ENCODE measurements at regions not wholly inside any gene's neighbourhood (a gene's known extent, or its start where the extent isn't known, plus 50 kb on each side); places are given as distances from the start of the nearest gene placed in this dataset.

DNA sequence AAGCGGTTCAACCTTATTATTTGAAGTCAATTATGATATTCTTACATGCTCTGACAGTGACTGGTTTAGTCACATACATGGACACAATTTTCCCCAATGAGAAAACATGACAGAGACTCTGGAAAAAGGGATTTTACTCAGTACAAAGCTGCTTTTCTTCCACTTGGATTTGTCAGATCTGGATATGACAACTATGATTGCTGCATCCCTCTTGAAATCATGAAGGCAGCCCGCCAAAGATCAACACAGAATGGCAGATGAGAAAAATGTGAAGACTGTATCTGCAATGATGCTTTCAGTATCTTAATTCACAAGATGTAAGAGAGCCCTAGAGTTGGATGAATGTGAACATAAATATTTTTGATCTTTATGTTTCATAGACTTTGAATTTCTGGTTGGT lies 439.6 kb downstream of the CDH8 start:
- no peak for DNase-seq

DNA sequence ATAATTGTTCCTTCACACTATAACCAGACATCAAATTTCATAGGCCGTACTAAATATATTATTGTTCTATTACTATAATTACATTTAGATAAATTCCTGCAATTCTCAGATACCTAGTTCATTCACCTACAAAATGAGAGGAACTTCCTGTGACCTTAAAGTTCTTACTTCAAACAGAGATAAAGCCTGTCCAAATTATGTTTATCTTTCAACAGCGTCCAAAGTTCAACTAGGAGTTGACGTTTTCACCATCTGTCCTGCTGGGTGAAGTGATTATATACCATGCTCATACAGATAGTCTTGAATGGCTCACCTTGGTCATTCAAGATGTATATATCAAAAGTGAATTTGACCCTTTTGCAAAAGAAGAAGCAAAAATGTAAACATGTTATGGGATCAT lies 440.6 kb downstream of the CDH8 start:
- no peak for DNase-seq

DNA sequence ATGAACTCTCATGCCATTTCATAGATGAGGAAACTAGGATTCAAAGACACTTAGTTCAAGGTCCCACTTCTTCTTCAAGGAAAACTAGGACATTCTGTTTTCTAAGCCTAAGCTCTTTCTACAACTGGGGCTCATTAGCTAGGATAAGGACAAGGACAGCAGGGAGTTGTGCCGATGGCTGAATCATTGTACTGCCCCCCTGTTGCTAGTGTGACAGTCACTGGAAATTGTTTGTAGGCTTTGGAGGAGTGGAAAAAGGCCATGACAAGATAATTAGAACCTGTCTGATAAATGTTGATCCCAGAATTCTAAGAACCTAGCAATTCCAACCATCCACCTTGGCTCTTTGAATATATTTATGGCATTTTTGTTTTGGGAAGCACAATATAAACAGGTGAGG lies 445.7 kb downstream of the CDH8 start:
- no peak for DNase-seq

DNA sequence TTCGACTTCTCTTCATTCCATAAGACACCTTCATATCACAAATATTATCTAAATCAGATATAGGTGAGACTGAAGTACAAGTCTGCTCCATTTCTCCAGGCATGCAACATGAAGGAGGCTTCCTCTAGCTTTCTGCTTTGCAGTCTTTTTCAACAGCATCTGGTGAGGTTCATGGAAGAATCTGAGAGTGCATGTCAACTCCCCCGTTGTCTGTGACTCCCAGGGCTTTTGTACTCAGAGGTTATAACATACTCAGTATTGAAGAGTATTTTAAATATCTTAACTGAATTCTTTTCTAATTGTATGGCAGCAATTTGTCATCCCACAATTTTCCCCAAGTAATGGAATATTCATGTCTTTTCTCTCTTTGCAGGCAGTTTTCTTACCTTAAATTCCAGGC lies 448.7 kb downstream of the CDH8 start:
- no peak for DNase-seq

DNA sequence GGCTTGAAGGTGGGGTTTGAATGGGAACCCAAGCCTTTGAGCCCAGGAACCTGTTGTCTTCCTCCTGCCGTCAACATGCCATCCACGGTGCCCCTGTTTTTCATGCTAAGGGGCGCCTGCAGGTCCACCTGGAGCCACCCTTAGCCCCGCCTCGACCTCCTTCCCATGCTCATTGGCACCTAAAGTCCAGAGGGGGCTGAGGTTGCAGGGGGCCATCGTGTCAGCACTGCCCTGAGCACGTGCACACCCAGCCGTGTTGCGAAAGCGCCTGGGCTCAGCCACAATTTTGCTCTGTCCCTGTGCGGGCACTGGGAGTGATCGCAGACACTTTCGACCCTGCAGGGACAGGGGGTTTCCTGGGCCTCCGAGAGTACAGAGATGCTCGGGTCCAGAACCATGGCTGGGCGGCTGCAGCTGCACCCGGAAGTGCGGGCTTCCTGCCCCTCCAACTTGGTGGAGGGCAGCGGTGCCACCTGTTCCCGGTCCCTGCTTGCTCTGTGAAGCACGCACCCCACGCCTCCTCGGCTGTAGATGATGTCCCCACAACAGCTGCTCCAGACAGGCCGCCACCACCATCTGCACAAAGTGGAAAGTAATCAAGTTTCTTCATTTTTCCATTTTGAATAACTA lies 454.7 kb downstream of the CDH8 start:
- DNase-seq: no peak

DNA sequence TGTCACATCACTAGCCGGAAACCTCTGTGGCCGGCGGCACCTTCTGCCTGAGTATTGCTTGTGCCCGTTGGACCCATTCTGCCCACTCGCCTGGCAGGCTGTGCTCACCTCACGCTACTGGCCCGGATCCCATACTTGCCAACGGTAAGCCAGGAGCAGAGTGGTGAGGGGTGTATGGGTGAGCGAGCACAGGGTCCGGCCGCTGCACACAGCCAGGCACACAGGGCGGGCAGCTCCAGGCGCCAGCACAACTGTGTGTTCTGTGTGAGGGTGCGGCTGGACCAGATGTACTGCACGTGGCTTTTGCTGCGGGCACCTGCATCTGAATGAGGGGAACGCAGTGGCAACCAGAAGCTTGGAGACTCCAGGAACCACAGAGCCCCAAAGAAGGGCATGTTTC lies 455.7 kb downstream of the CDH8 start:
- DNase-seq: no peak

DNA sequence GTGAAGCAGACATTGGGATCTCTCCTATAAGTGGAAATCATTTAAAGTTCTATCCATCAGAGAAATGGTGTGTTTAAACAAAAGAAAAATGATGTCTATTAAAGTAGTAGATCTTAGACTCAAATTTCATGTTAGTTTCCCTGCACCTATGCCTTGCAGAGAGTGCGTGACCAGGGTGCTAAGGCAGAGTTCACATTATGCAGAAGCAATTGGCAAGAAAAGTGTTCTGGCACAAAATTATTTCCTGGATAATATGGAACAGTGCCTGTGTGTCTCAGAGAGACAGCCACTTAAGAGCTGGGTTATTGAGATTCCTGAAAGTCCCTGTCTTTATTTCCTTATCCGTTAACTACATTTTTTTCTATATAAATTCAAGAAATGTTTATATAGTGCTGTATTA lies 457.0 kb downstream of the CDH8 start:
- DNase-seq: no peak

DNA sequence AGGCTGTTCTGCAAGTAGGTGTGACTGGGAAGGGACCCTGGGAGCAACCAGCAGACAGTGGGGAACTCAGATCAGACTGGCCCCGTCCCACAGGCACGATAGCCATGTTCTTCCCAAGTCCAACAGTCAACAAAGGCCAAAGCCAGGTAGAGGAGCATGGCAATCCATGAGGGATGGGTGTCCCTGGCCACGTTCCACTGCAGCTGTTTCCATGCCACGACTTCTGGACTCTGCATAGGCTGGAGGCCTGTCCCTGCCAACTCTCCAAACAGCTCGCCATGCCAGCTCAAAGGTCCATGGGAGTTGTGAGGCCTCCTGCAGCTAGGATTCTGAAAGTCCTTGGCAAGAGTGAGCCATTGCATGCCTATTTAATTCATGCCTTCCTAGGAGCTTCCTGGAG lies 459.8 kb downstream of the CDH8 start:
- no peak for DNase-seq

DNA sequence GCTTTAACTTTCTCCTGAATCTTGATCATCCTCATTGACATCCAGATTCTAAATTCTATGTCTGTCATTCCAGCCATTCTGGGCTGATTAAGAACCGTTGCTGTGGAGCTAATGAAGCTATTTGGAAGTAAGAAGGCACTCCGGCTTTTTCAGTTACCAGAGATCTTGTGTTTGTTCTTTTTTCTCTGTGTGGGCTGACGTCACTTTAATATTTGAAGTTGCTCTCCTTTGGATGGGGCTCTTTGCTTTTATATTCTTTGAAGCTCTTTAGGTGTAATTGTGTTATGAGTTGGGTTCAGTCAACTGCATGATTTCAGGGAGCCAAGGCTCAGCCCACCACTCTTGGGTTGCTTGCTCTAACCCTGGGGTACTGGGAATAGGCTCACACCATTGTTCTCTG lies 460.6 kb downstream of the CDH8 start:
- DNase-seq: no peak

DNA sequence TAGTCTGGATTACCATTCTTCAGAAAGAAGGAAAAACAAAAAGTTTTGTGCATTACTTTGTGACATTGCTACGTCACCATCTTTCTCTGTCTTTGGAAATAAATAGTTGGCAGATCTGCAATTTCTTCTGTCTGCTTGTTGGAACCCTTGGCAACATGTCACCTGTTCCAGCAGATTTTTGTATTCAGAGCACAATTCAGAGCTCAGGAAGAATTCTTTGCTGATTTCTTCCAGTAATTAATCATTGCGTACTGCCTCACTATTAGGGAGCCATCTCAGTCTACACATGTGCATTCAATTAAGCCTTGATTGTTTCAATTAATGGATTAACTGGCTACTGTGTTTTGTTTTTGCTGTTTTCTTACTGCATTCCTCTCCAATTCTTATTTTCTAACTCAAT lies 467.2 kb downstream of the CDH8 start:
- no peak for DNase-seq

DNA sequence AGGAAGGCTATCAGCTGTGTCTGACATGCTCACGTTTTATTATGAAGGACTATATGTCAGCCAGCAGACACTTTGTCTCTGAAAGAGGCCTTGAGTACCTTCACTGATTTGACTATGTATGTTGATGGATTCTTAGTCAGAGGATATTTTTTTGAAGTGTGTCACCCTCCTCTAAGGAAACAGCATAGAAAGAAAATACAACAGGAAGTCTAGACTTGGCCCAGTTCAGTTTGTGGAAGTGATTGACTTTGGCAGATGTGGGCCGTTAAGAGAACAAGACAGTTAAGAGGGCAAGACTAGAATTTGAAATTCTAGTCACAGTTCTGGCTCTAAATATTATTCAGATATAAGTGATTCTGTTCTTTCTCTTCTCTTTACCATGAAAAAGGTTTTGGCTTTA lies 471.5 kb downstream of the CDH8 start:
- DNase-seq: no peak

DNA sequence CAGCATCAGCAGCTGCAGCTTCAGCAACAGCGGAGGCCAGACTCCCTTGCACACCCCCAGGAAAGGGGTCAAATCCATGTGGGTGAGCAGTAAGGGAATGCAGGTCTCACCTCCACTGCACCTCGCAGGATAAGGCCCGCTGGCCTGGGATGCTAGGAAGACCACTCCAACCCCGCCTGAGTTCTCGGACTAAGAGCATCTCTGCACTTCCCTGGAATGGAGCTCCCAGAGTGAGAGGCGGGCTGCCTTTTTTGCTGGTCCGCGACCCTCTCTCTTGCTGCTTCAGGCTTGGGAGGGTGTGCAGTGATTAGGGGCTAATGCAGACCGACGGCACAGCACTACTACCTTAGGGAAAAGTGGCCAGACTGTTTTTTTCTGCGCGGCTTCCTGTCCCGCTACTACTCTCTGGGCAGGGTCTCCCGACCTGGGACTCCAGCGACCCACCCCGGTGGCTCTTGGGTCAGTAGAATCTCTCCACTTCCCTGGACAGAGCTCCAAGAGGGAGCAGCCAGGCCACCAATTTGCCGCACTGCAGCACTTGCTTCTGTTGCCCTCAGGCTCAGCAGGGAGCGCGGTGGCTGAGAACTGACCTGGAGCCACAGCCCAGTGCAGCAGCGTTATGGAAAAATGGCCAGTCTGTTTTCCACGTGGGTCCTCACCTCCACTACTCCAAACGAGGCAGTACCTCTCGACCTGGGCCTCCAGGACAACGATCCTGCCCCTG lies 480.4 kb downstream of the CDH8 start:
- DNase-seq: no peak

DNA sequence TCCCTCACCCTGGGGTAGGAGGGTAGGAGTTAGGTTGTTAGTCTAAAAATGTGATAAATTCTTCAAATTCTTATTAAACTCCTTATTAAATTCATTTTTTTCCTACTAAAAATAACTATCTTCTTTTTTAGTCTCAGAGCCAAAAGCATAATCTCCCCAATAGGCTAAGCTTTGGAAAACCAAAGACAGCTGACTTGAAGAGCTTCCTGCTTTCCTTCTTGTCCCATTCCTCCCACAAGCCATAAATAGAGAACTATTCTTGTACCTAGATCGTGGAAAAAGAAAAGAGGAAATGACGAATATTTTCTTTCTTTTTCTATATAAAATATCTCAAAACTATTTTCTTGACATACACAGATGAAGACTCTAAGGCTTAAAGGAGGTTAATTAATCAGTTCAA lies 486.9 kb downstream of the CDH8 start:
- DNase-seq: no peak

DNA sequence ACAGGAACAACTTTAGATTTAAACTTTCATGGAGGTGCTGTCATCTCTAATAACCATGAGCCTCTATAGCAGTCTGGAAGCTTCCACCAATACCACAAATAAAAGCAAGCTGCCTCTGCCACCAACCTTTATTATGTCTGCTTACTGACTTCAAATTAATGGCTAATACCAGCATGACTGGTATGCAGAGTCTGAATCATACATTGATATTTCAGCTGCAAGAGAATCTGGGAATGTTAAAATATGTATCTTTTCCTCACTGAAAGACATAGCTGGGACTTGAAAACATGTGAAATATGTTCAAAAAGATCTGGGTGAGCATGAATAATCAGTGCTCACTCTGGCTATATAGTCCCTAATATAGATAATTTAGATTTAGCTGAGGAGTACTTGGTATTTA lies 488.6 kb downstream of the CDH8 start:
- DNase-seq: no peak

DNA sequence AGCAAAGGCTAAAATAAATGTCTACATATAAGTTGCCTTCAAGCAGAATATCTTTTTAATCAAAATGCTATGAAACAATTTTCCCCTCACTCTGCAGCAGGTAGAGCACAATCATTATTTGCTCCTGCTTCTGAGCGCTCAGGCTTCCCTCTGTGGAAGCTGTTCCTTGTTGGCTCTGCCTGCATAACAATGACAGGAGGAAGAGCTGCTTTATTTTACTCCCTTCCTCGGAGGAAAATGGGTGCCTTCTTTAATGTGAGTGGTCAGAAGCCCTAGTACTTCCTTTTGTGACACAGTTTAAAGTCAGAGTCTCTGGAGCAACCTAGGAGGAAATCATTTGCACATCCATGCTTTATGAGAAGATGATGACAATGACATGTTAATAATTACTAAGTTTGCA lies 492.1 kb downstream of the CDH8 start:
- DNase-seq: no peak

DNA sequence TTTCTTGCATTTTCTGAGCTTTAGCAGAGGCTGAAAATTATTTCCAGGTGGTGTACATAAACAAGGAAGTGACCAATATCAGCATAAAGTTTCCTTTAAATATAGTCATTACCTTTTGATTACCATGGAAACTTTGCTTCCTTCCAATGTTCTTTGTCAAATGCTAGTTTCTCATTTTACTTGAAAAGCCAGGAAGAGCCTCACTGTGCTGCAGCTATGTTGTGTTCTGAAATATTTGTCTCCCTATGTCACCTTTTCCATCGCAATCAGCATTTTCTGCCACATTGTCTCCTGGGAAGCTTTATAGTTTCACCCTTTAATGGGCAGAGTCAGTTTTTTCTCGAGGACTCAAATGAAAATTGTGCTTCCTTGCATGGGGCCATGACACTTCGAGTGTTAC lies 496.0 kb downstream of the CDH8 start:
- no peak for DNase-seq

DNA sequence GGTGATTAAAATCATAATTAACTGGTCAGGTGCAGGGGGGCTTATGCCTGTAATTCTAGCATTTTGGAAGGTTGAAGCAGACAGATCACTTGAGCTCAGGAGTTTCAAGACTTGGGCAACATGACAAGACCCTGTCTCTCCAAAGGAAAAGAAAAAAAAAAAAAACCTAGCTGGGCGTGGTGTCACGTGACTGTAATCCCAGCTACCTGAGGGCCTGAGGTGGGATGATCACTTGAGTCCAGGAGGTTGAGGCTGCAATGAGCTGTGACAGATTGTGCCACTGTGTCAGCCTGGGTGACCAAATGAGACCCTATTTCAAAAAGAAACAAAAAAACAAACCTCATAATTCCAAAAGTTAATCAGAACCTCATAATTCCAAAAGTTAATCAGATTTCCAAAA lies 505.5 kb downstream of the CDH8 start:
- no peak for DNase-seq

DNA sequence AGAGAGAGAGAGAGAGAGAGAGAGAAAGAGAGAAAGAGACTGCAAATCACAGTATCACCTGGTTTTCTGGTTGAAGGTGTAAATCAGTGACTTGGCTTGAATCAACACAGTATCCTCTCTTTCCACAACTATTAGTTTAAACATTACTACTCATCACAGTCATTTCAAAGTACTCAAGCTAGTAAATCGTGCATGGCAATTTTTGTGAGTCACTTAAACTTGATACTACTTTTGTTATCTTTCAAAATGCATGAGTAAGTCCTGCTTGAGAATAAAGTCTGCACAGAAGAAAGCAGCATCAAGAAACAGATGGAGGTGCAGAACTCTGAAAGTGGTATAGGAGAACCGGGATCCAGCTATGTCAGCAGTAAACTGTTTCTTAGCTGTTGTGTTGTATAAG lies 535.4 kb downstream of the CDH8 start:
- DNase-seq: no peak

DNA sequence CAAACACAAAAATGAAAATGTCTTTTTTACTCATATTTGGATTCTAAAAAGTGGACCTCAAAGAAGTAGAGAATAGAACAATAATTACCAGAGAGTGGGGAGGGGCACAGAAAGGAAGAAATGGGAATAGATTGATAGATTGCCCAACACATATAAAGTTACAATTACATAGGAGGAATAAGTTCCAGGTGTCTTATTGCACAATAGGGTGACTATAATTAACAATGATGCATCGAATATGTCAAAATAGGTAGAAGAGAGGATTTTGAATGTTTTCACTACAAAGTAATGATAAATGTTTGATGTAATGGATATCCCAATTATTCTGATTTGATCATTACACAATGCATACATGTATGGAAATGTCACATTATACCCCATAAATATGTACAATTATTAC lies 556.0 kb downstream of the CDH8 start:
- DNase-seq: no peak

DNA sequence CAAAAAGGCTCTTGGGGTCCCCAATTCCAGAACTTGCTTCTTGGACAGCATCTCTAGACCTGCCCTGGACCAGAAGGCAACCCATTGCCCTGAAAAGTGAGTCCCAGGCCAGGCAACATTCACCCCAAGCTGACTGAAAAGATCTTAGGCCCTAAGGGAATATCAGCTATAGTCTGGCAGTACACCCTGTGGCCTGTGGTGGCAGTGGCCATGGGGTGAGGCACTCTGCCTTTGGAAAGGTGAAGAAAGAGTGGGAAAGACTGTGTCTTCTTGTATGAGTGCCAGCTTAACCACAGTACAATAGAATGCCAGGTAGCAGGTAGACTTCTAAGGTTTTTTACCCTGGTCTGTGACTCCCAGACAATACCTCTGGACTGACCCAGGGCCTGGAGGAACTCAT lies 564.5 kb downstream of the CDH8 start:
- DNase-seq: no peak

DNA sequence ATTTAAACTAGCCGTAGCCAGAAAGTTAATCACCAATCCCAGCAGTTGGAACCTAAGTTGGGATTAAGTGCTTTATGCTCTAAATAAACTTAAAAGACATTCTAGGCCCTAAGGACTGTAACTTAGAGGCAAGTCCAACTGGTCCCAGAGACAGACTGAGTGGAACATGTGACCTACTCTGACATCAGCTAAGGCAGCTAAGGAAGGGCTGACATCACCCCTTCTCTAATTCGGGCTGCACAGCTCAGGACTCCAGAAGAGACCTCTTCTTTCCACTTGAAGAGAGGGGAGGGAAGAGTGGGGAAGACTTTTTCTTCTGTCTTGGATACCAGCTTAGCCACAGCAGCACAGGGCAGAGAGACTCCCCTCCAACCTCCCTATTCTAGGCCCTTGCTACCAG lies 565.2 kb downstream of the CDH8 start:
- DNase-seq: no peak

DNA sequence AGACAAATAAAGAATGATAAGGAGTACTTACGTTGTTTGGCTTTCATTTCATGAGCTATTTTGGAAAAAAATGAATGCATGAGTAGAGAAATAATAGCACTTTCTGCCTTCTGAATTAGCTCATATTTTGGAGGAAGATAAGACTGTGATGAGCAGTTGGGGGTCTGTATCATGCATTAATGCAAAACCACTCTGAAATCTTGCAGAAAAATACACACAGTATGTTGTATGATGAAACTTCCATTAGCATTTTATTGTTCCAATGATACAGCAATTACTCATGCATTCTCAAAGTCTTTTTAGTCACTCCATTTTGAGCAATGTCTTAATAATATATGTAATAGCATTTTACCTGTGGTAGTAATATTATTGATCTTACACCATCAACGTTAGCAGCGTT lies 571.0 kb downstream of the CDH8 start:
- DNase-seq: no peak

DNA sequence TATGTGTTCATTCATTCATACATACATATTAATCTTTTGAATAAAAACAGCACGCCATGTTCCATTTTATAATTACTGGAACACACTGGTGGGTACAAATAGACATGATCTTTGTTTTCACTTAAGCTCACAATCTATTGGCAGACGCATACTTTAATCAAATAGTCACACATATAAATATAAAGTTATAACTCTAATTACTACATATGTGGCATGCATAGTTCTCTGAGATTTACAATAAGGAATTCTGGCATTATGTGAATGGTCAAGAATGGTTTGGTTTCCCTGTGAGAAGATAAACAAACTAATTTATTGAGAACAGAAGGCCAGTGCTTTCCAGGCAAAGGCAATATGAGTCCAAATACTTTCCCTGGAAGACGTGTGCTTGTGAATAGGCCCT lies 576.2 kb downstream of the CDH8 start:
- DNase-seq: no peak

DNA sequence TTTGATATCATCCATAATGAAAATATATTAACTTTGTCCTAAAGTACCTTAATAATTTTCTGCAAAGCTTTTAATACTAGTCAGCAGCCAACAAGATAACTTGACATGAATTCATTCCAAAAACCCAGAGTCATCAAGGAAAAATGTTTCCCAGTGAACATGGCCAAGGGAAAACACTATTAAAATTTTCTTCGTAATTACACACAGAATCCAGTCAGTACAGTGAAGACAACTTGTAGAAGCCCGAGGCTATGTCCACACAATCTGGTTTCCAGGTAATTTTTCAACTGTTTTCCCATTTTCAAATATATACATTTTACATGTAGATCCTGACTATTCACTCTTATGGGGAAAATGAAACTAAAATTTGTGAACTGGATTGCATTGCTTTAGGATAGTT lies 600.9 kb downstream of the CDH8 start:
- no peak for DNase-seq

DNA sequence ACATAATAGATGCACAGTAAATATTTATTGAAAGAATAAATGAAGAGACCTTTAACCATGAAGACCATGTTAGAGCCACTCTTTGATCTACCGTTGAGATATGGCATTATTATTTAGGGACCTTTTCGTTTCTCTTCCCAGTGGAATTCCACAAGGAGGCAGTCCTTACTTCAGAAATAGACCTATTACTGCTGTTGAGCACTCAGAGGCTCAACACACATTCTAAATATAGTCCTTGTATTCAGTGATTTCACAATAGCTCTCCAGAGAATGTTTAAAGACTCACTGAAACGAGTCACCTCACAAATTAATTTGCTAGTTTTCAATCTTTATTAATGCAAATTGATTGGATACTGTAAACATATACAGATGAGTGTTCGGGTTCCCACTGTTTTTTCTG lies 603.8 kb downstream of the CDH8 start:
- no peak for DNase-seq

Measured in T-helper 9 cell (primary cell).